HS-27A (cell line): ENCODE measurements at regions not wholly inside any gene's neighbourhood (a gene's known extent, or its start where the extent isn't known, plus 50 kb on each side); places are given as distances from the start of the nearest gene placed in this dataset.

Source experiments
- DNase-seq: peaks from one replicate; pipeline ENCODE4 v3.0.0-alpha.2; 2012; ENCODE audit warnings: low read depth, missing footprints

DNA sequence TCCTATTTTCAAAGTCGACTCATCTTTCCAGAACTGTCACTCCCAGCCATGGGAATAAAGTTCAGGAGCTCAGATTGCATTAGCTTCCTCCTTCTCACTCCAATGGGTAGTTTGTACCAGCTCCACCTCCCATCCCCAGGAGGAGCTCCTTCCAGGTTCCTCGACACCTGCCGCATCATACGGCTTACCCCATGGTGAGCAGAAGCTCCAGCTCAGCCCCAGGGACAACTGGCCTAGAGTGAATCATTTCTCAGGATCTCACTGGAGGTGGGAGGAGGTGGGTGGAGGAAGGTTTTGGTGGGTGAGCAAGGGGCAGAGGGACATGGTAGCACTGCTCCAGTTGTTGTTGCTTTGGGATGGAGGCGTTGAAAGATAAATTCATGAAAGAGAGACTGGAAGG lies 196.3 kb upstream of the PKDCC start:
- no peak for DNase-seq

DNA sequence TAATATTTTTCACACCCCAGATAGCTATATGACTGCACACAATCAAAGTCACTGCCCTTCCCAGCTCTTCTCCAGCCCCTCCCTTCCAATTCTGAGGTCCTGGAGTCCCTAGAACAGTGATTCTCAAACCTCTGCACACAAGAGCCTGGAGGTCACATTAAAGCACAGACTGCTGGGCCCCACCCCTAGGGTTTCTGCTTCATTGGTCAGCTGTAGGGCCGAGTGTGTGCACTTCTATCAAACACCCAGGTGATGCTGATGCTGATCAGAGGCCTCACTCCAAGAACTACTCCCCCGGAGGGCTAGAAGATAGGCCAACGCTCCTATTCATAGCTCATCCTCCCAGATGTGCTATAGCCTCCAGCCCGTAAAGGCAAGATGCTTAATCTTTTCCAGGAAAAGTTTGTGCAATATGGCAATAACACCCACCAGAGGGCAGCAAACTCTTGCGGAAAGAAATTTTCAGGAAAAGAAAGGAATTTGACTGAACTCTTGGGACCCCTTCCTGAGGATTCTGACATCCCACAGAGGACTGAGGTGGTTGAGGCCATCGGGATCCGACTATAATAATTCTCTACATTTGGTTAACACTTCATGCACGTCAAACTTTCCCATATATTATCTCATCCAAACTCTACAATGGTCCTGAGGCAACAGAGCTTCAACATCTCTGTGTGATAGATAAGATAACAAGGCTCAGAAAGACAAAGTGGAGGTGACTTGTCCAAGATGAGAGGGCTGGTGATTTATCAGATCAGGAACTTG lies 194.2 kb upstream of the PKDCC start:
- DNase-seq: no peak

GRCh38 chr2:41854227-41854626 lies 193.6 kb upstream of the PKDCC start:
- DNase-seq: no peak

- no peak for DNase-seq
These were observed 190.9 kb upstream of the PKDCC start for GRCh38 chr2:41856946-41857345.

GRCh38 chr2:41859615-41860514 lies 188.0 kb upstream of the PKDCC start:
- DNase-seq: no peak

- no peak for DNase-seq
These were observed 184.8 kb upstream of the PKDCC start for GRCh38 chr2:41863062-41863461.

DNA sequence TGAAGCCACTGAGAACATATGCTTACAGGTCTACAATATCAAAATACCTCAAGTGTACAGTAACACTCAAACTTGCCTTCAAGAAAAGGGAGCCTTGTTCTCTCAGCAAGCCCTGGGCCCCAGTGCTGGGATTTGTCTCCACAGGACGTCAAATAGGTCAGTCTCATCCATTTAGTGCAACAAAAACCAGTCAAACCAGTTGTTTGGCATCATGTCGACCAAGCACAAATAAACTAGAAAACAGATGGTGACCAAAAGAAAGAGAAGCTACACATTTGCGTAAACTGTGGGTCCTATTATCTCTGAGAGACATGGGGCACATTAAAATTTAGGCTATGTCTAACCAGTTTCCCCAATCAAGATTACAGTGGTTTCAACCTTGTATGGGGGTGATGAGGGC lies 182.6 kb upstream of the PKDCC start:
- DNase-seq: no peak

- no peak for DNase-seq
These were observed 180.3 kb upstream of the PKDCC start for GRCh38 chr2:41867553-41867952.

DNA sequence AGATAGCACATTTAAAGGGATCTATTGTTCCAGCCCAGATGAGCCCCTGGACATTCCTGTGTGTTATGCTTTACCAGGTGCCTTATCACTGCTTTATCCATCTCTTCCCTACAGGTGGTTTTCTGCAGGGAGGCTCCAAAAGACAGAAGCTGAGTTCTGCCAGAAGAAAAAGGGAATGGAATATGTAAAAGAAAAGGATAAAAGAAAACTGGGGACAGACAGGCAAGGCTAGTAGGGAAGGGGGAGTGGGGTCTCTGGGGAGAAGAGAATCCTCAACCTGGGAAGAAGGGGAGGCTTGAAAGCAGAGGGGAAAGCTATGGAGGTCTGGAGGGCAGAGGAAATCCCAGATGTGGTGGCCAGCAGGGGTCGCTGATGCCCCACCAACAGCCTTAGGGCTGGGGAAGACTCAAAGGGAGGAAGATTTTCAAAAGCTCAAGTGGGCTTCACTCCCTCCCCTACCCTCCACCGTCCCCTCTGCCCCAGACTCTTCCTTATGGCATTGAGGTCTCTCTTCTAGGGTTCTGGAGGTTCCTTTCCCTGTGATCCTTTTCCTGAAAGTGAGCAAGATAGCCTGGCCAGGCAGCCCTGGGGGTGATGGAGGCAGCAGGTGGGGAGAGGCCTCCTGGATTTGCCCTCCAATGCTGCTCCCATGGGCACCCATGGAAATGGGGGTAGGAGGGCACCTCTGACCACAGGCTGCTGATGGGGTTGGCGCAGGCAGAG lies 178.1 kb upstream of the PKDCC start:
- DNase-seq: no peak

GRCh38 chr2:41870265-41870585 lies 177.6 kb upstream of the PKDCC start:
- no peak for DNase-seq

DNA sequence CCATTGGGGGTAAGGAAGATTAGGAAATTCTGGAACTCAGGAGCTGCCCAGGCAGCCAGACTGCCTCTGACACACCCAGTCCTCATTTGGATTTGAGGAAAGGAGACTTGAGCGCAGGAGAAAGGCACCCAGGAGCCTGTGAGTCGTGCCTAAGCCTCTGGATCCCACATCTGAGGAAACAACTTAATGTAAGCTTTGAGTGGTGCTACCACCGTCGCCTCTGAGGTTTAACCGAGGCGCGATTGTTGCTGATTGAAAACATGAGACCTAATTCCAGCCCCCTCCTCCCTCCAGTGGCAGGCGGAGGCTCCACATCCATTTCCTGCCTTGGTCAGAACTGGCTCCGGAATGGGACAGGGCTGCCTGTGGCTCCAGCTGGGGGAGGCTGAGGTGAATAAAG lies 176.7 kb upstream of the PKDCC start:
- DNase-seq: no peak

DNA sequence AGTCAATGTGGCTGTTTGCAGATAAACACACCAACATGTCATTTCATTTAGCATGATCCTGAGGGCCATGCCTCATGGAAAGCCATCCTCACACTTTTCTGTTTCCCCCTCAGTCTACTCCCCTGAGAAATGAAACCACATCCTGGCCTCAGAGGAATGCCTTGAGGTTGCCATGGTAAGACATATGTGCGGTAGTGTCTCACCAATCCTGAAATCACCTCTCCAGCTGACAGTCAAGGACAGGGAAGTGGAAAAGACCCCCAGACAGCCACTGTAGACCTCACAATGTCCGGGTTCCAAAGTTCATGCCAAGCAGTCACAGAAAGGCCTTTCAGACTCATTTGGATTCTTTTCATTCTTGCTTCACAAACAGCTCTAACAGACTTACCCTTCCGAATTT lies 175.2 kb upstream of the PKDCC start:
- no peak for DNase-seq

DNA sequence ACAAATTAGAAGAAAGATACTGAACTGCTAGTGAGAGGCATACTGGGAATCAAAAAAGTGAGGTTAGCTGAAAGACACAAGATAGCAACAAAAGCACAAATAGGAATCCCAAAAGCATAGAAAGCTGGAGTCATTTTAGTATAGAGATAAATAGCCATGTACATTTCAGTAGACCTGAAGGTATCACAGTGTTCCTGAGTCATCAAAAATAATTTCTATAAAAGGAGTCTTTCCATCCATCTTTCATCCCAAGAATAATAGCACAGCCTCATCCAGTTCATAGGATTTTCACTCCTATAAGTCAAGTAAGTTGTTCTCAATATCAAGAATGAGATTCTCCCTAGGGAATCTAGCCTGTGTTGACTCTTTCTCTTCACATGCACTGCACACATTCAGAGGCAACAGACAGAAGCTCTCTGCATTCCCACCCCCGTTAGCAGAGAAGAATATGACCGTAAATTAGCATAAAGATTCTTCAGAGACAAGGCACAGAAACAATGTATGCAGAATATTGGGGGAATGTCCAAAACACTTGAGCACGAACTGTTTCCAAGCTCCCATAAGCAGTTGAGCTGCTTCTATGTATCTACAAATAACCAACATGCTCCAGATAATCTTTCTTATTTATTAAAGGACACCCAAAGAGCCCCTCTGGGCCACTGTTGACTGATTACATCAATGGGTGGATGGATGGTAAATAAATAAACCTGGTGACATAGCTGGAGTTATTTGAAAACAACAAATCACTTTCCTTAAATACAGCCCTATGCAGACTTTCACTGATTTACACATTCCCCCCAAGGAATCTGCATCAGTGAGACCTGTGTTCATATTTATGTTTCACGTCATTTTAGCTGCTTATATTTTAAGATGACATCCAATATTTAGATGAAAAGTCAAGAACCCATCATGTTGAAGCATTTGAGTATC lies 174.5 kb upstream of the PKDCC start:
- DNase-seq: no peak

GRCh38 chr2:41877114-41877678 lies 170.6 kb upstream of the PKDCC start:
- no peak for DNase-seq

- DNase-seq: no peak
These were observed 169.8 kb upstream of the PKDCC start for GRCh38 chr2:41878056-41878455.

GRCh38 chr2:41878716-41879234 lies 169.0 kb upstream of the PKDCC start:
- no peak for DNase-seq

GRCh38 chr2:41879235-41879916 lies 168.4 kb upstream of the PKDCC start:
- DNase-seq: no peak

- DNase-seq: no peak
These were observed 167.1 kb upstream of the PKDCC start for GRCh38 chr2:41880561-41881243.

DNA sequence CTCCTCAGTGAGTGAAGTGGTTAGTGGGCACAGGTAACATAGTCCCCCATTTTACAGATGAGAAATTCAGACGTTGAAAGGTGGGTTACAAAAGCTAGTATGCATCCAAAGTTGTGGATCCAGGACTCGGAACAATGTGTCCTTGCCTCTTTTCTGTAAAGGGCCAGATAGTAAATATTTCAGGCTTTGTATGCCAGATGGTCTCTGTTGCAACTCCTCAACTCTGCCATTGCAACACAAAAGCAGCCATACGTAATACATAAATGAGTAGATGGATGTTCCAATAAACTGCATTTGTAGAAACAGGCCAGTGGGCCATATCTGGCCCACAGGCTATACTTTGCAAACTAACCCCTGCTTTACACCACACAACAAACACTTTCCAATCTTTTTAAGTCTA lies 166.6 kb upstream of the PKDCC start:
- no peak for DNase-seq

- no peak for DNase-seq
These were observed 163.1 kb upstream of the PKDCC start for GRCh38 chr2:41884718-41885117.
